ENCODE measurements at regions not wholly inside any gene's neighbourhood (a gene's known extent, or its start where the extent isn't known, plus 50 kb on each side); places are given as distances from the start of the nearest gene placed in this dataset.

- no peaks in the 10 kb centered on the region for H3K36me3 ChIP-seq
- H3K27ac ChIP-seq, result no peak overlapping the region
- 92% methylated on average over 4 of the region's 4 CpGs for WGBS, 2 donors
- no peaks in the 10 kb centered on the region for H3K4me1 ChIP-seq
- DNase-seq (ENCODE audit: low spot score in 2 of 2), result no peak
- no peak overlapping the region for H3K4me3 ChIP-seq
- no peaks in the 10 kb centered on the region for H3K27me3 ChIP-seq
- H3K9me3 ChIP-seq, result peaks cover 0 to 6% (median 0%) of the 10 kb centered on the region in 4 donors
- TF ChIP-seq CTCF (IDR thresholded peaks at IDR 0.05), result no peak
- TF ChIP-seq POLR2A (IDR thresholded peaks at IDR 0.05), result no peak
- no peak for TF ChIP-seq EP300 (IDR thresholded peaks at IDR 0.05)
These were observed 1566.9 kb downstream of the STIM2 start for GRCh38 chr4:28427306-28428085.

- Histone ChIP-seq H3K9me3 (no peaks in the 10 kb centered on the region), H3K36me3 (no peaks in the 10 kb centered on the region), H3K27me3 (no peaks in the 10 kb centered on the region), H3K4me1 (peaks cover 0 to 6% (median 0%) of the 10 kb centered on the region in 4 donors), H3K4me3 (no peak overlapping the region), H3K27ac (no peak overlapping the region)
- 95 to 96% methylated on average over 5 to 7 of the region's 7 CpGs for WGBS, 2 donors
- no peak for DNase-seq (ENCODE audit: low spot score in 2 of 2)
- TF ChIP-seq POLR2A (IDR thresholded peaks at IDR 0.05) (no peak), EP300 (IDR thresholded peaks at IDR 0.05) (no peak), CTCF (IDR thresholded peaks at IDR 0.05) (no peak)
These were observed 1571.8 kb downstream of the STIM2 start for GRCh38 chr4:28432348-28433025.

GRCh38 chr4:28435314-28435713 is 1574.7 kb downstream of the STIM2 start:
- WGBS, 2 donors, result 29 to 35% methylated on average over 2 of the region's 2 CpGs
- no peaks in the 10 kb centered on the region for H3K36me3 ChIP-seq
- no peaks in the 10 kb centered on the region for H3K9me3 ChIP-seq
- peaks cover 0 to 6% (median 0%) of the 10 kb centered on the region in 4 donors for H3K4me1 ChIP-seq
- H3K27ac ChIP-seq, result no peak overlapping the region
- no peak overlapping the region for H3K4me3 ChIP-seq
- no peak for DNase-seq (ENCODE audit: low spot score in 2 of 2)
- TF ChIP-seq CTCF (IDR thresholded peaks at IDR 0.05), result no peak
- TF ChIP-seq POLR2A (IDR thresholded peaks at IDR 0.05), result no peak
- TF ChIP-seq EP300 (IDR thresholded peaks at IDR 0.05), result no peak
- no peaks in the 10 kb centered on the region for H3K27me3 ChIP-seq

GRCh38 chr4:28436191-28437080 is 1575.8 kb downstream of the STIM2 start:
- no peak for DNase-seq (ENCODE audit: low spot score in 2 of 2)
- Histone ChIP-seq H3K9me3 (no peaks in the 10 kb centered on the region), H3K4me1 (peaks cover 0 to 6% (median 0%) of the 10 kb centered on the region in 4 donors), H3K27me3 (no peaks in the 10 kb centered on the region), H3K27ac (no peak overlapping the region), H3K36me3 (no peaks in the 10 kb centered on the region), H3K4me3 (no peak overlapping the region)
- TF ChIP-seq EP300 (IDR thresholded peaks at IDR 0.05) (no peak), CTCF (IDR thresholded peaks at IDR 0.05) (no peak), POLR2A (IDR thresholded peaks at IDR 0.05) (no peak)
- 82 to 84% methylated on average over 10 of the region's 10 CpGs for WGBS, 2 donors

Data from tibial nerve (tissue), 4 donors.